Nephron progenitor cell (in vitro differentiated cells): ENCODE measurements at regions not wholly inside any gene's neighbourhood (a gene's known extent, or its start where the extent isn't known, plus 50 kb on each side); places are given as distances from the start of the nearest gene placed in this dataset.

Source experiments
- DNase-seq: peaks from one replicate; pipeline ENCODE4 v3.0.0; 2021
- H3K27ac Mint-ChIP-seq: 2 replicates; pipeline ENCODE4 v1.8.0; 2021; ENCODE audit warnings: mild to moderate bottlenecking, moderate library complexity, mixed read lengths
- H3K27me3 Mint-ChIP-seq: 2 replicates; pipeline ENCODE4 v1.8.0; 2021; ENCODE audit warnings: mild to moderate bottlenecking, low read depth, mixed read lengths; ENCODE audit not compliant: poor library complexity
- H3K36me3 Mint-ChIP-seq: 2 replicates; pipeline ENCODE4 v1.8.0; 2021; ENCODE audit warnings: low read depth, mixed read lengths
- H3K4me1 Mint-ChIP-seq: 2 replicates; pipeline ENCODE4 v1.8.0; 2021; ENCODE audit warnings: mixed read lengths
- H3K4me3 Mint-ChIP-seq: 2 replicates; pipeline ENCODE4 v1.8.0; 2021; ENCODE audit warnings: mild to moderate bottlenecking, moderate library complexity, mixed read lengths
- H3K9me3 Mint-ChIP-seq: 2 replicates; pipeline ENCODE4 v1.8.0; 2021; ENCODE audit warnings: mild to moderate bottlenecking, moderate library complexity, mixed read lengths
- CTCF ChIP-seq: fragments of 200-600 bp; sonication (generic); IDR thresholded peaks from 2 replicates; pipeline ENCODE4 v1.5.0; 2021; ENCODE audit warnings: antibody characterized with exemption

GRCh38 chr12:107497231-107497630, 188.4 kb upstream of the PWP1 start:
- DNase-seq = no peak
- Mint-ChIP-seq H3K9me3 (peaks cover 10% of the 10 kb centered on the region), H3K27me3 (peaks cover 7% of the 10 kb centered on the region), H3K4me1 (peaks cover 28% of the 10 kb centered on the region), H3K4me3 (no peak overlapping the region), H3K36me3 (peaks cover 8% of the 10 kb centered on the region), H3K27ac (no peak overlapping the region)
- no peak for TF ChIP-seq CTCF

DNA sequence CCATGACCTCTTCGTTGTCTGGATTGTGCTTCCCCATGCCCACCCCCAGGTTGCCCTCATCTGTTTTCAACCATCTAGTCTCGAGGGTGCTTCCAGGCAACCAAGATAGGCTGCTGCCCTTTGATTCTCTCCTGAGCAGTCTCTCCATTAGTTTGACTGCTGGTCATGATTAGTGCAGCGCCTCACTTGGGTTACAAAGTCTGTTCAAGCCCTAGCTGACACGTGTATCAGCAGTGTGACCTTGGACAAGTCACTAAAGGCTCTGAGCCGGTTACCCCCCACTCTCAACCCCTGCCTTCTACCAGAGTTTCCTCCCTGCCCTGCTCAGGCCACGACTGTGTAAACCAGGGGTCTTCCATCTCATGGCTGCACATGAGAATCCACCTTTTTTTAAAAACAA, 185.3 kb upstream of the PWP1 start:
- H3K27me3 Mint-ChIP-seq = peaks cover 2% of the 10 kb centered on the region
- H3K27ac Mint-ChIP-seq = peak overlapping the region; percentile 39

DNA sequence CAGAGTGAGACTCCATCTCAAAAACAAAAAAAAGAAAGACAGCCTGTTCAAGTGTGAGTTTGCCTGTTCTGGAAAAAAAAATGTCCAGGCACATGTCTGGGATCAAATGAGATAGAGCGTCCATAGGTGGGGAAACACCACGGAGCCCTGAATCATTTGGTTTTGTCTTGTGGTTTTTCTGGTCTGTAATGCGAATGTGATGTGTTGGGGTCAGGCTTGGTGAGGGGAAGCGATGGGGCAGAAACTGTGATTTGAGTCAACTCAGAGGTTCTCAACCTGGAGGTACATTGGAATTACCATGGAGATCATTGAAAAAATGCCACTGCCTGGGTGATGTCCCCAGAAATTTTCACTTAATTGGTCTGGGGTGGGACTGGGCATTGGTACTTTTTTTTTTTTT, 183.9 kb upstream of the PWP1 start:
- Mint-ChIP-seq H3K4me3 (no peak overlapping the region), H3K9me3 (peaks cover 10% of the 10 kb centered on the region), H3K4me1 (peaks cover 14% of the 10 kb centered on the region), H3K36me3 (peaks cover 8% of the 10 kb centered on the region), H3K27me3 (peaks cover 2% of the 10 kb centered on the region), H3K27ac (no peak overlapping the region)
- TF ChIP-seq CTCF = no peak
- no peak for DNase-seq

More for the DNA sequence above, 185.3 kb upstream of the PWP1 start:
- Mint-ChIP-seq H3K4me1 (peaks cover 12% of the 10 kb centered on the region), H3K9me3 (peaks cover 10% of the 10 kb centered on the region), H3K4me3 (no peak overlapping the region), H3K36me3 (peaks cover 8% of the 10 kb centered on the region)
- no peak for DNase-seq
- no peak for TF ChIP-seq CTCF

DNA sequence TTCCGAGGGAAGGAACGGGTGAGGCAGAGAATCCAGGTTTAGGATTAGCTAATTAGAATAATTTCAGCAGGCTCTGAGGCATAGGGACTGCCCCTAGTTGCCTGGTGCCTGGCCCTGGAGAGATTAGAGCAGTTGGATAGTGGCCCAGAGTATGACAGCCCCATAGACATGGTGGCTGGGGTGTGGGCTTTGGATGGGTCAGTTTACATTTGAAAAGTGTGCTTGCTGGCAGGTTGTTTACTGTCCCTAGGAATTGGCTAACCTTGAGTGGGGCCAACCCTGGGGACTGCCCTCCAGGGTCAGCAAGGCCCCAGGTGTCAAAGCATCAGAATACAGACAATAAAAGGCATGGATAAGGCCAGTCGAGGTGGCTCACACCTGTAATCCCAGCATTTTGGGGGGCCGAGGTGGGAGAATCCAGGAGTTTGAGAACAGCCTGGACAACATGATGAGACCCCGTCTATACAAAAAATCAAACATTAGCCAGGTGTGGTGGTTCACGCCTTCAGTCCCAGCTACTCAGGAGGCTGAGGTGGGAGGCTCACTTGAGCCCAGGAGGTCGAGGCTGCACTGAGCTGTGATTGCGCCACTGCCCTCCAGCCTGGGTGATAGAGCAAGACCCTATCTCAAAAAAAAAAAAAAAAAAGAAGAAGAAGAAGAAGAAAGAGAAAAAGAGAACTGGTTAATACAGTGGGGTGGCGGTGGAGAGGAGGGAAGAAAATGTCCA, 182.3 kb upstream of the PWP1 start:
- H3K27me3 Mint-ChIP-seq = no peaks in the 10 kb centered on the region
- peak overlapping the region; percentile 75 for H3K27ac Mint-ChIP-seq
- TF ChIP-seq CTCF = no peak
- H3K4me1 Mint-ChIP-seq = peaks cover 26% of the 10 kb centered on the region
- no peaks in the 10 kb centered on the region for H3K9me3 Mint-ChIP-seq
- H3K4me3 Mint-ChIP-seq = no peak overlapping the region
- DNase-seq = no peak
- H3K36me3 Mint-ChIP-seq = no peaks in the 10 kb centered on the region

DNA sequence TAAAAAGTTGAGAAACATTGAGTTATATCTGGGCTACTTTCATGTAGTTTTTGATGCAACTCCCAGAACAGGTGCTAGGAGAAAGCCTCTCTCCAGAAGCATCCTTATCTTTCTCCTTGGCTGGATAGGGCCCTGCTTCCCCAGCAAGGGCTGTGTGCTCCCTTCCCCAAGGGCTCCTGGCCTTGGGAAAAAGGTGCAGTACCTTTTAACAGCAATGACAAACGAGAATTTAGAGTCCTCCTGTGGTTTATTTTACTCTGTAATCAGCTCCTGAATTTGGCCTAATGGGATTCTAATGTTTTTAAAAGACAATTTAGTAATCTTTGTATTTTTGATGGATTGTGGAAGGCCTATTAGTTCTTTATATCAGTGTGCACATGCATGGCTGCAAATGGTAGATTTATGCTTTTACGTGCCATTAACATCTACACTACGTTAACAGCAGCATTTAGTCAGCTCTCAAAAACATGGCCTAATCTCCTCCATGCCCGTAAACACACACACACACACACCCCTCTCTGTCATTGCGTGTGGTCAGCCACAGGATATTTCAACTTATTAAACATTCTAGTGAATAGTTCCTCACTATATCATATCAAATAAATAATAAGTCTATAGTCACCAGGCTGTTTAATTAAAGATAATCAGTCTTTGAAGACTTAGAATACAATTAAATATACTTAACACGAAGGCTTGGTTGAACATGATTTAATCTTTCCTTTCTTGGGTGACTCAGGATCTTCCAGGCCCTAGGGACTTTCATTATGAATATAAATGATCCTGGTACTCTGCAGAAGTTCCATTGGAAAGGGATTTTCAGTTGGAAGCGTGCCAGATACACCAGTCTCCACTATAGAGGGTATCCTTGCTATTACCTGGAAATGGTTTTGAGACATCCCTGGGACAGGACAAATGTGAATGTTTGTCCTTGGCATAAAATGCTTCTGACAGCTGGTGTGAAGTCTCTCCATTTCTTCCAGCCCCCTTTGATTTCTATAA, 181.4 kb upstream of the PWP1 start:
- DNase-seq = no peak
- TF ChIP-seq CTCF = no peak
- Mint-ChIP-seq H3K27me3 (peaks cover 2% of the 10 kb centered on the region), H3K4me1 (peaks cover 26% of the 10 kb centered on the region), H3K9me3 (no peaks in the 10 kb centered on the region), H3K36me3 (no peaks in the 10 kb centered on the region), H3K27ac (peak overlapping the region; percentile 75), H3K4me3 (no peak overlapping the region)
